Aorta (tissue), 5 donors: ENCODE measurements at regions not wholly inside any gene's neighbourhood (a gene's known extent, or its start where the extent isn't known, plus 50 kb on each side); places are given as distances from the start of the nearest gene placed in this dataset.
"Not testable (repeated sequence)": the region's sequence is repeated elsewhere in the genome, so short reads cannot be mapped to it uniquely, and the experiment has no call there.

Experiments
- ATAC-seq: fragments of 200-7000 bp; cut with Tn5 transposase; one replicate; pipeline ENCODE4 v1.9.1; 2022; ENCODE audit warnings: moderate library complexity; ENCODE audit not compliant: low FRiP score
- DNase-seq, 2 donors: peaks; one replicate each; pipeline ENCODE4 v3.0.0-alpha.2; 2020
- H3K27ac ChIP-seq, 2 donors: one replicate each; pipeline ENCODE4 v1.5.1; 2013; ENCODE audit warnings: low read length in 2 of 2, mild to moderate bottlenecking in 2 of 2, moderate library complexity in 2 of 2, control low read depth in 1 of 2, inconsistent platforms in 1 of 2, low read depth in 1 of 2
- H3K27me3 ChIP-seq, 2 donors: one replicate each; pipeline ENCODE4 v1.6.1; 2013; ENCODE audit warnings: control low read depth in 1 of 2, low read length in 1 of 2, mild to moderate bottlenecking in 1 of 2, moderate library complexity in 1 of 2; ENCODE audit not compliant: insufficient read depth in 2 of 2, control insufficient read depth in 1 of 2
- H3K36me3 ChIP-seq, 2 donors: one replicate each; pipeline ENCODE4 v1.6.1; 2013; ENCODE audit warnings: control low read depth in 1 of 2, low read length in 1 of 2, mild to moderate bottlenecking in 1 of 2; ENCODE audit not compliant: insufficient read depth in 2 of 2, control insufficient read depth in 1 of 2
- H3K4me1 ChIP-seq, 2 donors: one replicate each; pipeline ENCODE4 v1.6.1; 2013; ENCODE audit warnings: low read length in 2 of 2, control low read depth in 1 of 2, mild to moderate bottlenecking in 1 of 2, moderate library complexity in 1 of 2; ENCODE audit not compliant: insufficient read depth in 2 of 2, control insufficient read depth in 1 of 2
- H3K4me3 ChIP-seq, 2 donors: one replicate each; pipeline ENCODE4 v1.5.1; 2013; ENCODE audit warnings: low read length in 2 of 2, control low read depth in 1 of 2, mild to moderate bottlenecking in 1 of 2
- H3K9me3 ChIP-seq: one replicate; pipeline ENCODE4 v1.6.1; 2013; ENCODE audit warnings: mild to moderate bottlenecking, low read length; ENCODE audit not compliant: control insufficient read depth
- WGBS, 2 donors: extraction: QIAGEN DNeasy Blood & Tissue Kit; methylation state at CpG; one replicate each; pipeline ENCODE4 v1.1.7; 2013; 5-methylcytosine and 5-hydroxymethylcytosine counted together
- intact Hi-C, 2 donors: fragments of 100-400 bp; cut with DNase I; formaldehyde crosslinking; loops; one replicate each; pipeline versions ENCODE4 v1.14.2 to v1.15.0; 2022
- donor health status: healthy with polysubstance abuse.
- donor health status: Bipolar disorder and iron deficiency.
- donor health status: DM: no; HTN: no; CAD: no.
- donor health status: DM: no; HTN: no; CAD: no.
- donor health status: DM: yes; HTN: yes; CAD: no.

- H3K9me3 ChIP-seq, intact Hi-C loops, H3K4me3 ChIP-seq, DNase-seq, H3K27ac ChIP-seq, H3K27me3 ChIP-seq, H3K4me1 ChIP-seq, H3K36me3 ChIP-seq, ATAC-seq: not testable (repeated sequence)
- 91 to 95% methylated on average over 12 of the region's 12 CpGs for WGBS, 2 donors
Observed at GRCh38 chr3:36082958-36083357, 297.3 kb upstream of the STAC start.

GRCh38 chr3:36095238-36095637 lies 285.1 kb upstream of the STAC start:
- intact Hi-C loops: no loop called here
- no peaks in the 10 kb centered on the region for H3K9me3 ChIP-seq
- H3K27ac ChIP-seq: no peak overlapping the region
- H3K4me3 ChIP-seq: no peak overlapping the region
- H3K4me1 ChIP-seq: peaks cover 0 to 2% of the 10 kb centered on the region in 2 donors
- H3K27me3 ChIP-seq: no peaks in the 10 kb centered on the region
- no peaks in the 10 kb centered on the region for H3K36me3 ChIP-seq
- WGBS, 2 donors: 90% methylated on average over 3 of the region's 3 CpGs
- ATAC-seq (no peak), DNase-seq (no peak)

GRCh38 chr3:36097209-36097608 lies 283.1 kb upstream of the STAC start:
- peaks cover 0 to 2% of the 10 kb centered on the region in 2 donors for H3K4me1 ChIP-seq
- intact Hi-C loops: no loop called here
- no peaks in the 10 kb centered on the region for H3K9me3 ChIP-seq
- no peak overlapping the region for H3K27ac ChIP-seq
- no peak for DNase-seq
- H3K36me3 ChIP-seq: no peaks in the 10 kb centered on the region
- no peak overlapping the region for H3K4me3 ChIP-seq
- no peak for ATAC-seq
- H3K27me3 ChIP-seq: no peaks in the 10 kb centered on the region
- WGBS, 2 donors: 96 to 98% methylated on average over 2 of the region's 2 CpGs

GRCh38 chr3:36114353-36114752 lies 266.0 kb upstream of the STAC start:
- H3K4me3 ChIP-seq: no peak overlapping the region
- intact Hi-C loops: no loop called here
- H3K27me3 ChIP-seq: no peaks in the 10 kb centered on the region
- H3K9me3 ChIP-seq: no peaks in the 10 kb centered on the region
- ATAC-seq (no peak), DNase-seq (no peak)
- H3K27ac ChIP-seq: no peak overlapping the region
- H3K36me3 ChIP-seq: no peaks in the 10 kb centered on the region
- H3K4me1 ChIP-seq: no peaks in the 10 kb centered on the region

GRCh38 chr3:36124118-36124796 lies 256.0 kb upstream of the STAC start:
- 55 to 66% methylated on average over 2 of the region's 2 CpGs for whole genome bisulfite sequencing, 2 donors
- Histone ChIP-seq H3K27me3 (no peaks in the 10 kb centered on the region), H3K4me3 (no peak overlapping the region), H3K9me3 (peaks cover 4% of the 10 kb centered on the region), H3K36me3 (no peaks in the 10 kb centered on the region), H3K27ac (no peak overlapping the region), H3K4me1 (no peaks in the 10 kb centered on the region)
- ATAC-seq (no peak), DNase-seq (no peak)
- intact Hi-C loops: no loop called here

GRCh38 chr3:36132214-36132613 lies 248.1 kb upstream of the STAC start:
- H3K36me3 ChIP-seq: no peaks in the 10 kb centered on the region
- H3K27ac ChIP-seq: no peak overlapping the region
- DNase-seq (no peak), ATAC-seq (no peak)
- no peaks in the 10 kb centered on the region for H3K4me1 ChIP-seq
- no peaks in the 10 kb centered on the region for H3K27me3 ChIP-seq
- no peak overlapping the region for H3K4me3 ChIP-seq
- WGBS, 2 donors: 97% methylated on average over 2 of the region's 2 CpGs
- H3K9me3 ChIP-seq: no peaks in the 10 kb centered on the region
- intact Hi-C loops: no loop called here

- ATAC-seq: no peak
- Histone ChIP-seq H3K27me3 (peaks cover 0 to 2% of the 10 kb centered on the region in 2 donors), H3K4me1 (no peaks in the 10 kb centered on the region), H3K36me3 (no peaks in the 10 kb centered on the region), H3K4me3 (no peak overlapping the region), H3K27ac (no peak overlapping the region), H3K9me3 (no peaks in the 10 kb centered on the region)
- no peak for DNase-seq
- intact Hi-C loops: no loop called here
Observed at GRCh38 chr3:36135863-36136262, 244.4 kb upstream of the STAC start.

- intact Hi-C loops: no loop called here
- Histone ChIP-seq H3K27ac (no peak overlapping the region), H3K27me3 (peaks cover 0 to 2% of the 10 kb centered on the region in 2 donors), H3K36me3 (no peaks in the 10 kb centered on the region), H3K4me3 (no peak overlapping the region), H3K4me1 (no peaks in the 10 kb centered on the region), H3K9me3 (no peaks in the 10 kb centered on the region)
- no peak for ATAC-seq
- DNase-seq: no peak
Observed at GRCh38 chr3:36142746-36143145, 237.6 kb upstream of the STAC start.

- Histone ChIP-seq H3K4me3 (no peak overlapping the region), H3K36me3 (no peaks in the 10 kb centered on the region), H3K9me3 (no peaks in the 10 kb centered on the region), H3K4me1 (no peaks in the 10 kb centered on the region), H3K27me3 (no peaks in the 10 kb centered on the region), H3K27ac (no peak overlapping the region)
- no peak for ATAC-seq
- DNase-seq: no peak
- WGBS, 2 donors: 94 to 98% methylated on average over 2 of the region's 2 CpGs
- intact Hi-C loops: no loop called here
Observed at GRCh38 chr3:36146404-36146803, 233.9 kb upstream of the STAC start.
